HepG2 (cell line): ENCODE measurements at regions not wholly inside any gene's neighbourhood (a gene's known extent, or its start where the extent isn't known, plus 50 kb on each side); places are given as distances from the start of the nearest gene placed in this dataset.

Source experiments
- ATAC-seq: fragments of 200-7000 bp; cut with Tn5 transposase; 3 replicates; pipeline ENCODE4 v1.9.1; 2020; ENCODE audit warnings: mild to moderate bottlenecking, moderate library complexity
- BruUV-seq: library from RNA; stranded (reverse); fragments of 400-500 nt; replicated peaks from 2 replicates; lab custom pipeline; 2021; lab: Mats Ljungman, UMichigan
- CTCF ChIA-PET: fragments of 300-600 bp; formaldehyde crosslinking; extraction: SDS; loops from one replicate; lab custom pipeline; 2021; ENCODE audit warnings: low total read pairs, inconsistent platforms, low intra/inter-chr PET ratio; lab: Yijun Ruan, JAX
- POLR2A ChIA-PET: fragments of 350-600 bp; sonication (Branson Sonifier 250); formaldehyde crosslinking; loops from one replicate; lab custom pipeline; 2020; ENCODE audit warnings: antibody characterized with exemption, inconsistent platforms; lab: Yijun Ruan, JAX
- DNase-seq: peaks from one replicate; pipeline ENCODE4 v3.0.0-alpha.2; 2015; ENCODE audit warnings: low spot score
- FAIRE-seq: peaks from 3 replicates; lab custom pipeline; 2011; peaks lifted over from hg19 to GRCh38; lab: Jason Lieb, UNC
- H2AFZ ChIP-seq: one replicate; pipeline ENCODE4 v1.6.1; 2011; ENCODE audit warnings: low read length, inconsistent platforms
- H3K27ac ChIP-seq: fragments of 300-600 bp; 3 replicates; pipeline ENCODE4 v1.8.0; 2011; ENCODE audit warnings: mixed run types, mild to moderate bottlenecking, mixed read lengths, low read length, inconsistent platforms; ENCODE audit not compliant: insufficient read depth; ENCODE audit errors: extremely low read length
- H3K27me3 ChIP-seq, 2 experiments: fragments of 200-600 bp in 1 of 2; 2 replicates in 1 of 2; 3 replicates in 1 of 2; pipeline versions ENCODE4 v1.6.0 to v1.8.0; 2011; ENCODE audit warnings: low read length in 2 of 2, mild to moderate bottlenecking in 2 of 2, moderate library complexity in 2 of 2, inconsistent platforms in 1 of 2; ENCODE audit not compliant: insufficient read depth in 2 of 2, control insufficient read depth in 1 of 2
- H3K36me3 ChIP-seq, 2 experiments: fragments of 200-600 bp in 1 of 2; replicated peaks in 1 of 2; 2 replicates in 1 of 2; 3 replicates in 1 of 2; pipeline versions ENCODE4 v1.5.1 to v1.8.0; 2011; ENCODE audit warnings: low read length in 2 of 2, inconsistent platforms in 1 of 2; ENCODE audit not compliant: insufficient read depth in 2 of 2, control insufficient read depth in 1 of 2
- H3K4me1 ChIP-seq: 2 replicates; pipeline ENCODE4 v1.5.1; 2012; ENCODE audit warnings: low read length, inconsistent platforms; ENCODE audit not compliant: insufficient read depth
- H3K4me2 ChIP-seq: 2 replicates; pipeline ENCODE4 v1.6.0; 2011; ENCODE audit warnings: low read depth, low read length, inconsistent platforms
- H3K4me3 ChIP-seq, 3 experiments: fragments of 200-600 bp in 1 of 3; sonication (generic), shearing (Covaris generic) in 1 of 3; replicated peaks in 1 of 3; 2 replicates each; pipeline ENCODE4 v1.5.1; 2011 to 2016; ENCODE audit warnings: low read length in 3 of 3, inconsistent platforms in 2 of 3, low read depth in 2 of 3, mild to moderate bottlenecking in 2 of 3, control low read depth in 1 of 3, mixed read lengths in 1 of 3; ENCODE audit not compliant: insufficient read depth in 1 of 3
- H3K79me2 ChIP-seq: one replicate; pipeline ENCODE4 v1.6.1; 2011; ENCODE audit warnings: low read length, inconsistent platforms; ENCODE audit not compliant: insufficient read depth
- H3K9ac ChIP-seq: 2 replicates; pipeline ENCODE4 v1.6.0; 2011; ENCODE audit warnings: mild to moderate bottlenecking, low read depth, low read length, inconsistent platforms; ENCODE audit not compliant: insufficient read depth
- H3K9me3 ChIP-seq: 2 replicates; pipeline ENCODE4 v1.5.1; 2012; ENCODE audit warnings: mild to moderate bottlenecking, low read length
- H4K20me1 ChIP-seq: 2 replicates; pipeline ENCODE4 v1.6.0; 2011; ENCODE audit warnings: inconsistent platforms, mild to moderate bottlenecking, low read length, moderate library complexity; ENCODE audit not compliant: insufficient read depth
- HDAC6 ChIP-seq: fragments of 200-600 bp; sonication (generic); IDR thresholded peaks from 2 replicates; pipeline ENCODE4 v1.7.0; 2017; ENCODE audit warnings: mild to moderate bottlenecking, antibody characterized with exemption, low read length, low read depth
- HNRNPL ChIP-seq: fragments of 200-400 bp; formaldehyde crosslinking; IDR thresholded peaks from 2 replicates; pipeline ENCODE4 v1.6.1; 2017; ENCODE audit warnings: mild to moderate bottlenecking, low read depth, low read length
- IRF2 ChIP-seq: IDR thresholded peaks from 2 replicates; pipeline ENCODE4 v1.6.1; 2018; ENCODE audit warnings: missing genetic modification reagents, missing compliant biosample characterization
- PAF1 ChIP-seq: IDR thresholded peaks from 2 replicates; pipeline ENCODE4 v1.6.1; 2016; ENCODE audit warnings: missing genetic modification reagents, missing compliant biosample characterization
- PHF20 ChIP-seq: sonication (generic); formaldehyde crosslinking; IDR thresholded peaks from 2 replicates; pipeline ENCODE4 v1.5.0; 2020; ENCODE audit warnings: mild to moderate bottlenecking, missing genetic modification reagents
- SETDB1 ChIP-seq: sonication (generic); formaldehyde crosslinking; IDR thresholded peaks from 2 replicates; pipeline ENCODE4 v1.5.1; 2020; ENCODE audit warnings: missing genetic modification reagents, mild to moderate bottlenecking, borderline replicate concordance
- TBL1XR1 ChIP-seq: fragments of 150-350 bp; IDR thresholded peaks from 2 replicates; pipeline ENCODE4 v1.6.1; 2014; ENCODE audit warnings: borderline replicate concordance, low read length; ENCODE audit not compliant: partially characterized antibody
- TBP ChIP-seq: sonication (generic); formaldehyde crosslinking; IDR thresholded peaks from 2 replicates; pipeline ENCODE4 v1.5.0; 2020; ENCODE audit warnings: missing genetic modification reagents
- ZNF124 ChIP-seq: sonication (generic); formaldehyde crosslinking; IDR thresholded peaks from 2 replicates; pipeline ENCODE4 v1.4.0; 2020; ENCODE audit warnings: missing genetic modification reagents
- ZNF335 ChIP-seq: sonication (generic); formaldehyde crosslinking; IDR thresholded peaks from 2 replicates; pipeline ENCODE4 v1.4.0; 2020; ENCODE audit warnings: missing genetic modification reagents
- ZNF383 ChIP-seq: sonication (generic); formaldehyde crosslinking; IDR thresholded peaks from 2 replicates; pipeline ENCODE4 v1.4.0; 2020; ENCODE audit warnings: missing genetic modification reagents, mild to moderate bottlenecking, borderline replicate concordance
- ZSCAN31 ChIP-seq: sonication (generic); formaldehyde crosslinking; IDR thresholded peaks from 2 replicates; pipeline ENCODE4 v1.5.0; 2020; ENCODE audit warnings: low read depth, mild to moderate bottlenecking, missing genetic modification reagents
- WGBS: methylation state at CpG from one replicate; pipeline ENCODE4 v1.1.6; 2017; ENCODE audit warnings: low lambda C conversion rate; 5-methylcytosine and 5-hydroxymethylcytosine counted together
- in situ Hi-C: cut with HindIII; loops from 2 replicates; pipeline ENCODE4 v1.10.0; 2017; ENCODE audit warnings: low pct_unique_long_range_greater_than_20kb; ENCODE audit not compliant: extremely low pct_ligation_motif_present
- intact Hi-C: fragments of 100-400 bp; cut with micrococcal nuclease; formaldehyde crosslinking; loops from one replicate; pipeline ENCODE4 v1.10.0; 2022; ENCODE audit not compliant: unreplicated experiment
- TF ChIP-seq, protein P1 (sequence below): sonication (generic); formaldehyde crosslinking; IDR thresholded peaks from 2 replicates; pipeline ENCODE4 v1.4.0; 2020; ENCODE audit warnings: mild to moderate bottlenecking, missing genetic modification reagents
- TF ChIP-seq, protein P2 (sequence below): sonication (generic); formaldehyde crosslinking; IDR thresholded peaks from 2 replicates; pipeline ENCODE4 v1.5.1; 2020; ENCODE audit warnings: mild to moderate bottlenecking, missing genetic modification reagents, moderate library complexity
- TF ChIP-seq, protein P3 (sequence below): sonication (generic); formaldehyde crosslinking; IDR thresholded peaks from 2 replicates; pipeline ENCODE4 v1.4.0; 2020; ENCODE audit warnings: missing genetic modification reagents, borderline replicate concordance

DNA sequence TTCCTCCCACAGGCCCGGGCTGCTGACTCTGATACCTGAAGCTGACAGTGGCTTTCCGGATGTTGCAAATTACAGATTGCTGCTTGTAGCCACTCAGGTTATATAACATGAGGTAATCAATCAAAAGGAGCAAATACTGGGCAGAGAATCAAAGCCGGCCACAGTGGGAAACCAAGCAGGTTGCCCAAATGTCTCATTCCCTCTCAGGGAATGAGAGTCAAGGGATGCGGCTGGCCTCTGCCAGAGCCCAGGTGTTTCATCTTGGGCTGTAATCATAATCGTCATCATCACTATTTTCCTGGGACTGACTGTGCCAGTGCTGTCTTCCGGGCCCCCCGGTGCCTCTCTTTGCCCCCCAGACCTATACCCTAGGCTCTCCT, 292.4 kb upstream of the FOXF1 start:
- ChIA-PET POLR2A (no interaction called here), CTCF (no interaction called here)
- Histone ChIP-seq H3K4me1 (no peaks in the 10 kb centered on the region), H3K9ac (no peak overlapping the region), H3K27me3 (peaks cover 10 to 60% of the 10 kb centered on the region in 2 experiments; a peak in 3 of 5 replicates), H3K9me3 (no peaks in the 10 kb centered on the region), H3K79me2 (no peaks in the 10 kb centered on the region), H3K36me3 (no peaks in the 10 kb centered on the region), H3K4me3 (no peak overlapping the region), H4K20me1 (no peaks in the 10 kb centered on the region), H3K27ac (no peak overlapping the region), H2AFZ (no peak overlapping the region), H3K4me2 (no peak overlapping the region)
- intact Hi-C loops (no loop called here), in situ Hi-C loops (no loop called here)
- ATAC-seq (no peak), FAIRE-seq (no peak), DNase-seq (no peak)
- no TSS peak for BruUV-seq
- TF ChIP-seq IRF2 (CRISPR knock-in tag) (no peak), ZNF124 (no peak), PAF1 (no peak), TBL1XR1 (no peak), ZNF335 (CRISPR knock-in tag) (no peak), HDAC6 (no peak), SETDB1 (CRISPR knock-in tag) (no peak), TBP (CRISPR knock-in tag) (no peak), HNRNPL (no peak), PHF20 (CRISPR knock-in tag) (no peak), ZSCAN31 (CRISPR knock-in tag) (no peak), ZNF383 (no peak)
- TF ChIP-seq, protein P1, sequence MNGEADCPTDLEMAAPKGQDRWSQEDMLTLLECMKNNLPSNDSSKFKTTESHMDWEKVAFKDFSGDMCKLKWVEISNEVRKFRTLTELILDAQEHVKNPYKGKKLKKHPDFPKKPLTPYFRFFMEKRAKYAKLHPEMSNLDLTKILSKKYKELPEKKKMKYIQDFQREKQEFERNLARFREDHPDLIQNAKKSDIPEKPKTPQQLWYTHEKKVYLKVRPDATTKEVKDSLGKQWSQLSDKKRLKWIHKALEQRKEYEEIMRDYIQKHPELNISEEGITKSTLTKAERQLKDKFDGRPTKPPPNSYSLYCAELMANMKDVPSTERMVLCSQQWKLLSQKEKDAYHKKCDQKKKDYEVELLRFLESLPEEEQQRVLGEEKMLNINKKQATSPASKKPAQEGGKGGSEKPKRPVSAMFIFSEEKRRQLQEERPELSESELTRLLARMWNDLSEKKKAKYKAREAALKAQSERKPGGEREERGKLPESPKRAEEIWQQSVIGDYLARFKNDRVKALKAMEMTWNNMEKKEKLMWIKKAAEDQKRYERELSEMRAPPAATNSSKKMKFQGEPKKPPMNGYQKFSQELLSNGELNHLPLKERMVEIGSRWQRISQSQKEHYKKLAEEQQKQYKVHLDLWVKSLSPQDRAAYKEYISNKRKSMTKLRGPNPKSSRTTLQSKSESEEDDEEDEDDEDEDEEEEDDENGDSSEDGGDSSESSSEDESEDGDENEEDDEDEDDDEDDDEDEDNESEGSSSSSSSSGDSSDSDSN (CRISPR knock-in tag) = no peak
- TF ChIP-seq, protein P2, sequence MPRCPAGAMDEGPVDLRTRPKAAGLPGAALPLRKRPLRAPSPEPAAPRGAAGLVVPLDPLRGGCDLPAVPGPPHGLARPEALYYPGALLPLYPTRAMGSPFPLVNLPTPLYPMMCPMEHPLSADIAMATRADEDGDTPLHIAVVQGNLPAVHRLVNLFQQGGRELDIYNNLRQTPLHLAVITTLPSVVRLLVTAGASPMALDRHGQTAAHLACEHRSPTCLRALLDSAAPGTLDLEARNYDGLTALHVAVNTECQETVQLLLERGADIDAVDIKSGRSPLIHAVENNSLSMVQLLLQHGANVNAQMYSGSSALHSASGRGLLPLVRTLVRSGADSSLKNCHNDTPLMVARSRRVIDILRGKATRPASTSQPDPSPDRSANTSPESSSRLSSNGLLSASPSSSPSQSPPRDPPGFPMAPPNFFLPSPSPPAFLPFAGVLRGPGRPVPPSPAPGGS (CRISPR knock-in tag) = no peak
- TF ChIP-seq, protein P3, sequence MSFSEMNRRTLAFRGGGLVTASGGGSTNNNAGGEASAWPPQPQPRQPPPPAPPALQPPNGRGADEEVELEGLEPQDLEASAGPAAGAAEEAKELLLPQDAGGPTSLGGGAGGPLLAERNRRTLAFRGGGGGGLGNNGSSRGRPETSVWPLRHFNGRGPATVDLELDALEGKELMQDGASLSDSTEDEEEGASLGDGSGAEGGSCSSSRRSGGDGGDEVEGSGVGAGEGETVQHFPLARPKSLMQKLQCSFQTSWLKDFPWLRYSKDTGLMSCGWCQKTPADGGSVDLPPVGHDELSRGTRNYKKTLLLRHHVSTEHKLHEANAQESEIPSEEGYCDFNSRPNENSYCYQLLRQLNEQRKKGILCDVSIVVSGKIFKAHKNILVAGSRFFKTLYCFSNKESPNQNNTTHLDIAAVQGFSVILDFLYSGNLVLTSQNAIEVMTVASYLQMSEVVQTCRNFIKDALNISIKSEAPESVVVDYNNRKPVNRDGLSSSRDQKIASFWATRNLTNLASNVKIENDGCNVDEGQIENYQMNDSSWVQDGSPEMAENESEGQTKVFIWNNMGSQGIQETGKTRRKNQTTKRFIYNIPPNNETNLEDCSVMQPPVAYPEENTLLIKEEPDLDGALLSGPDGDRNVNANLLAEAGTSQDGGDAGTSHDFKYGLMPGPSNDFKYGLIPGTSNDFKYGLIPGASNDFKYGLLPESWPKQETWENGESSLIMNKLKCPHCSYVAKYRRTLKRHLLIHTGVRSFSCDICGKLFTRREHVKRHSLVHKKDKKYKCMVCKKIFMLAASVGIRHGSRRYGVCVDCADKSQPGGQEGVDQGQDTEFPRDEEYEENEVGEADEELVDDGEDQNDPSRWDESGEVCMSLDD (CRISPR knock-in tag) = no peak
- 17% methylated on average over 6 of the region's 7 CpGs for WGBS
